ENCODE measurements at regions not wholly inside any gene's neighbourhood (a gene's known extent, or its start where the extent isn't known, plus 50 kb on each side); places are given as distances from the start of the nearest gene placed in this dataset.

DNA sequence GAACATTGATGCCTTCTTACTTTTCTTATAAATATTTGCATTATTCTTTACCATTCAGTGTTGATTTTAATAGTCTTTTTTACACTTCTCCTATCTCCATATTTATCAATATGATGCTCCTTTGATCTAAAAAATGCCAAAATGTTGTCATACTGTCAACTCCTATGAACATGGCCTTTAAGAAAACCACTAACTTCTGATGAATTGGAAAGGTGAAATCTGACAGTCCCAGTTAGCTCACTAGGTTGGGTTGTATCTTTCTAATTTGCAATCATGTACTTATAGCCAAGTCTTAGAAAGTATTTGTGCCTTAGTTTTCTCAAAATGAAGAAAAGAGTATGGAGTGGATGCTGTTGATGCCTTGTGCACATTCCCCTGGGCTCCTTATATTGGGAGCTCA is 75.4 kb upstream of the SPACA1 start:
- no peak for TF ChIP-seq EZH2 (IDR thresholded peaks at IDR 0.05; ENCODE audit: borderline replicate concordance, low read depth, low read length, poor library complexity, severe bottlenecking)
- TF ChIP-seq, protein P1, sequence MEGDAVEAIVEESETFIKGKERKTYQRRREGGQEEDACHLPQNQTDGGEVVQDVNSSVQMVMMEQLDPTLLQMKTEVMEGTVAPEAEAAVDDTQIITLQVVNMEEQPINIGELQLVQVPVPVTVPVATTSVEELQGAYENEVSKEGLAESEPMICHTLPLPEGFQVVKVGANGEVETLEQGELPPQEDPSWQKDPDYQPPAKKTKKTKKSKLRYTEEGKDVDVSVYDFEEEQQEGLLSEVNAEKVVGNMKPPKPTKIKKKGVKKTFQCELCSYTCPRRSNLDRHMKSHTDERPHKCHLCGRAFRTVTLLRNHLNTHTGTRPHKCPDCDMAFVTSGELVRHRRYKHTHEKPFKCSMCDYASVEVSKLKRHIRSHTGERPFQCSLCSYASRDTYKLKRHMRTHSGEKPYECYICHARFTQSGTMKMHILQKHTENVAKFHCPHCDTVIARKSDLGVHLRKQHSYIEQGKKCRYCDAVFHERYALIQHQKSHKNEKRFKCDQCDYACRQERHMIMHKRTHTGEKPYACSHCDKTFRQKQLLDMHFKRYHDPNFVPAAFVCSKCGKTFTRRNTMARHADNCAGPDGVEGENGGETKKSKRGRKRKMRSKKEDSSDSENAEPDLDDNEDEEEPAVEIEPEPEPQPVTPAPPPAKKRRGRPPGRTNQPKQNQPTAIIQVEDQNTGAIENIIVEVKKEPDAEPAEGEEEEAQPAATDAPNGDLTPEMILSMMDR (conservative IDR thresholded peaks at IDR 0.05; ENCODE audit: low read depth, low read length): no peak
